Esophagus squamous epithelium (tissue), 4 donors: ENCODE measurements at regions not wholly inside any gene's neighbourhood (a gene's known extent, or its start where the extent isn't known, plus 50 kb on each side); places are given as distances from the start of the nearest gene placed in this dataset.

Source experiments
- POLR2A ChIP-seq, 4 donors: fragments of 450-650 bp; IDR thresholded peaks; one replicate each; pipeline ENCODE4 v1.6.1; 2017; ENCODE audit warnings: antibody characterized with exemption in 4 of 4, mild to moderate bottlenecking in 4 of 4, moderate library complexity in 3 of 4
- TF ChIP-seq, protein P1 (sequence below), 6 experiments: fragments of 450-650 bp in 4 of 6; fragments of 200-600 bp in 2 of 6; sonication (generic) in 2 of 6; IDR thresholded peaks; one replicate each; pipeline ENCODE4 v1.5.1; 2016 to 2019; ENCODE audit warnings: antibody characterized with exemption in 6 of 6, mild to moderate bottlenecking in 4 of 6, moderate library complexity in 4 of 6

DNA sequence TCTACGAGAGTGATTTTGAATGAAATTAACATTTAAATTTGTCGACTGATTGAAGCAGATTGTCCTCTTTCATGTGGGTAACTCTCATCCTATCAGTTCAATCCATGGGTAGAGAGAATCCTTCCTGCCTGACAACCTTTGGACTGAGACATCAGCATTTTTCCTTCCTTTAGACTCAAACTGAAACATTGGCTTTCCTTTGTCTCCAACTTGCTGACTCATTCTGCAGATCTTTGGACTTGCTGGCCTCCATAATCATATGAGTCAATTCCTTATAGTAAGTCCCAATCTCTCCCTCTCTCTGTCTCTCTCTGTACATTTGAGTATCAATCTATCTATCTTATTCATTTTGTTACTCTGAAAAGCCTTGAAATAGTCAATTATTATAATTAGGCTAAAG, 416.7 kb downstream of the LRRIQ3 start:
- TF ChIP-seq, protein P1, sequence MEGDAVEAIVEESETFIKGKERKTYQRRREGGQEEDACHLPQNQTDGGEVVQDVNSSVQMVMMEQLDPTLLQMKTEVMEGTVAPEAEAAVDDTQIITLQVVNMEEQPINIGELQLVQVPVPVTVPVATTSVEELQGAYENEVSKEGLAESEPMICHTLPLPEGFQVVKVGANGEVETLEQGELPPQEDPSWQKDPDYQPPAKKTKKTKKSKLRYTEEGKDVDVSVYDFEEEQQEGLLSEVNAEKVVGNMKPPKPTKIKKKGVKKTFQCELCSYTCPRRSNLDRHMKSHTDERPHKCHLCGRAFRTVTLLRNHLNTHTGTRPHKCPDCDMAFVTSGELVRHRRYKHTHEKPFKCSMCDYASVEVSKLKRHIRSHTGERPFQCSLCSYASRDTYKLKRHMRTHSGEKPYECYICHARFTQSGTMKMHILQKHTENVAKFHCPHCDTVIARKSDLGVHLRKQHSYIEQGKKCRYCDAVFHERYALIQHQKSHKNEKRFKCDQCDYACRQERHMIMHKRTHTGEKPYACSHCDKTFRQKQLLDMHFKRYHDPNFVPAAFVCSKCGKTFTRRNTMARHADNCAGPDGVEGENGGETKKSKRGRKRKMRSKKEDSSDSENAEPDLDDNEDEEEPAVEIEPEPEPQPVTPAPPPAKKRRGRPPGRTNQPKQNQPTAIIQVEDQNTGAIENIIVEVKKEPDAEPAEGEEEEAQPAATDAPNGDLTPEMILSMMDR (IDR thresholded peaks at IDR 0.05) = no peak
- no peak for TF ChIP-seq POLR2A (IDR thresholded peaks at IDR 0.05)
